ENCODE measurements at regions not wholly inside any gene's neighbourhood (a gene's known extent, or its start where the extent isn't known, plus 50 kb on each side); places are given as distances from the start of the nearest gene placed in this dataset.

GRCh38 chr1:70888722-70889121, 158.9 kb downstream of the PTGER3 start:
- no peaks in the 10 kb centered on the region for H3K79me2 ChIP-seq (ENCODE audit: control insufficient read depth, insufficient read depth, low read length)
- no peak overlapping the region for H3K4me2 ChIP-seq (ENCODE audit: control insufficient read depth, insufficient read depth)
- intact Hi-C loops (cut with micrococcal nuclease; ENCODE audit: unreplicated experiment): no loop called here
- DNase-seq (ENCODE audit: low read depth, low spot score) (no peak), FAIRE-seq (no peak), ATAC-seq (no peak)
- in situ Hi-C loops (cut with MboI): no loop called here
- H3K27ac ChIP-seq (ENCODE audit: control insufficient read depth, insufficient read depth): no peak overlapping the region
- no peaks in the 10 kb centered on the region for H3K4me1 ChIP-seq (ENCODE audit: control insufficient read depth, insufficient read depth, low read length)
- no peaks in the 10 kb centered on the region for H4K20me1 ChIP-seq (ENCODE audit: control insufficient read depth, insufficient read depth)
- no peaks in the 10 kb centered on the region for H3K27me3 ChIP-seq (replicated peaks in 1 of 2; ENCODE audit: control insufficient read depth in 2 of 2, insufficient read depth in 2 of 2, low read length in 1 of 2)
- ChIA-PET CTCF (no interaction called here), POLR2A (no interaction called here), RAD21 (ENCODE audit: unreplicated experiment) (no interaction called here), SMC1A (ENCODE audit: uncharacterized antibody, unreplicated experiment) (no interaction called here)
- no TSS peak for BruUV-seq (replicated peaks)
- no peaks in the 10 kb centered on the region for H3K9me3 ChIP-seq (replicated peaks; ENCODE audit: control insufficient read depth, insufficient read depth, low read length)
- no peak overlapping the region for H3K4me3 ChIP-seq
- no peaks in the 10 kb centered on the region for H3K36me3 ChIP-seq (ENCODE audit: control insufficient read depth in 2 of 2, insufficient read depth in 2 of 2, low read length in 1 of 2)
- TF ChIP-seq ASH2L (IDR thresholded peaks at IDR 0.05; ENCODE audit: borderline replicate concordance, low read depth) (no peak), BMI1 (IDR thresholded peaks at IDR 0.05; ENCODE audit: borderline replicate concordance) (no peak), KLF5 (IDR thresholded peaks at IDR 0.05; ENCODE audit: partially characterized antibody) (no peak), CEBPB (IDR thresholded peaks at IDR 0.05; ENCODE audit: borderline replicate concordance in 1 of 2, low read depth in 2 of 2, low read length in 2 of 2) (no peak), IRF4 (IDR thresholded peaks at IDR 0.05; ENCODE audit: low read depth, low read length) (no peak), PML (IDR thresholded peaks at IDR 0.05; ENCODE audit: low read length) (no peak), TARDBP (IDR thresholded peaks at IDR 0.05; ENCODE audit: borderline replicate concordance) (no peak), CHD1 (IDR thresholded peaks at IDR 0.05; ENCODE audit: low read depth, low read length) (no peak), WRNIP1 (IDR thresholded peaks at IDR 0.05; ENCODE audit: borderline replicate concordance, low read depth, low read length) (no peak), ZBED1 (IDR thresholded peaks at IDR 0.05; ENCODE audit: borderline replicate concordance) (no peak), ATF2 (IDR thresholded peaks at IDR 0.05; ENCODE audit: low read length) (no peak), EZH2 (IDR thresholded peaks at IDR 0.05; ENCODE audit: borderline replicate concordance, control insufficient read depth, low read depth, low read length) (no peak), HDGF (IDR thresholded peaks at IDR 0.05) (no peak), DPF2 (IDR thresholded peaks at IDR 0.05) (no peak), ZNF24 (IDR thresholded peaks at IDR 0.05) (no peak), NR2C2 (IDR thresholded peaks at IDR 0.05; ENCODE audit: borderline replicate concordance, control insufficient read depth, insufficient read length, low read depth) (no peak)
- H2AFZ ChIP-seq (ENCODE audit: control insufficient read depth, low read depth, low read length): no peak overlapping the region
- WGBS (ENCODE audit: insufficient coverage, insufficient replicate concordance, low lambda C conversion rate, missing lambda C conversion rate): 21% methylated on average over 4 of the region's 4 CpGs
- H3K9ac ChIP-seq (ENCODE audit: control insufficient read depth, insufficient read depth, low read length): no peak overlapping the region

Measured in GM12878 (cell line).